Activated CD4-positive, alpha-beta T cell treated with anti-CD3 and anti-CD28 coated beads, Interleukin-2, Interleukin-4, amounts not matched to agents 100 ng/mL and 50 ng/mL, durations not matched to agents 16 hours and 8 hours (primary cell): ENCODE measurements at regions not wholly inside any gene's neighbourhood (a gene's known extent, or its start where the extent isn't known, plus 50 kb on each side); places are given as distances from the start of the nearest gene placed in this dataset.
"Not testable (repeated sequence)": the region's sequence is repeated elsewhere in the genome, so short reads cannot be mapped to it uniquely, and the experiment has no call there.

Source experiments
- DNase-seq: peaks from one replicate; pipeline ENCODE4 v3.0.0-alpha.2; 2020; ENCODE audit warnings: low spot score

GRCh38 chr17:53330756-53331155 lies 492.0 kb upstream of the KIF2B start:
- no peak for DNase-seq

DNA sequence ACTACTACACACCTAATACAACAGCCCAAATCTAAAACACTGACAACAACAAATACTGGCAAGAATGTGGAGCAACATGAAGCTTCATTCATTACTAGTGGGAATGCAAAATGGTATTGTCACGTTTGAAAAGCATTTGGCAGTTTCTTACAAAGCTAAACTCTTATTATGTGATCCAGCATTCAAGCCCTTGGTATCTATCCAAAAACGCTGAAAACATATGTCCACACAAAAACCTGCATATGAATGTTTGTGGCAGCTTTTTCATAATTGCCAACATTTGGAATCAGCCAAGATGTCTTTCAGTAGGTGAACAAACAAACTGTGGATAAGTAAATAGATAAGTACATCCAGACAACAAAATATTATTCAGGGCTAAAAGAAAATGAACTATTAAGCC lies 501.1 kb upstream of the KIF2B start:
- DNase-seq, result no peak

DNA sequence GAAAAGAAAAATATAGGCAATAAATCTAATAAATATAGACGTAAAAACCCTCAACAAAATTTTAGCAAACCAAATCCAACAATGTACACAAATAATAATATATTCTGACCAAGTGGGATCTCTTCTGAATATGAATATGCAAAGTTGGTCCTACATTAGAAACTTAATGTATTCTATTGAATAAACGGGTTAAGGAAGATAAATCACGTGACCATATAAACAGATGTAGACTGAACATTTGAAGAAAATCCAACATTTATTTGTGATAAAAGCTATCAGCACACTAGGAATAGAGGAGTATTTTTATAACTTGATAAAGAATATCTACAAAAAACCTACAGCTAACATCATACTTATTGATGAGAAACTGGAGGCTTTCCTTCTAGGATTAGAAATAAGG lies 502.8 kb upstream of the KIF2B start:
- DNase-seq, result no peak

DNA sequence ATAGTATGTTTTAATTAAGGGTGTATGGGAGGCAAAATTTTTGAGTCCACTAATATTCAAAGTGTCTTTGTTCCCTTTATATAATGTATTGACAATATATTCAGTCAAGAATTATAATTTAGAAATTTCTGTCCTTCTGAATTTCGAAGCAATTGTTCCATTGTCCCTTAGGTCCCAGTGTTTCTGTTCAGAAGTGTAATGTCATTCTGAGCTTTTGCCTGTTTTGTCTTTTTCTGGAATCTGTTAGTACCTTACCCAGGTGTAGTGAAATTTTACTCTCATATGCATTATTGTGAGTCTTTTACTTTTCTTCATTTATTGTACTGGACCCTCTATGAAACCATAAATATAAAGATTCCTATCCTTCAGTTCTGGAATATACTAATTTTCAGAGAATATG lies 505.7 kb upstream of the KIF2B start:
- DNase-seq, result no peak

- no peak for DNase-seq
Observed at GRCh38 chr17:53316073-53316472, 506.7 kb upstream of the KIF2B start.

GRCh38 chr17:53314521-53314920 lies 508.2 kb upstream of the KIF2B start:
- DNase-seq, result no peak

DNA sequence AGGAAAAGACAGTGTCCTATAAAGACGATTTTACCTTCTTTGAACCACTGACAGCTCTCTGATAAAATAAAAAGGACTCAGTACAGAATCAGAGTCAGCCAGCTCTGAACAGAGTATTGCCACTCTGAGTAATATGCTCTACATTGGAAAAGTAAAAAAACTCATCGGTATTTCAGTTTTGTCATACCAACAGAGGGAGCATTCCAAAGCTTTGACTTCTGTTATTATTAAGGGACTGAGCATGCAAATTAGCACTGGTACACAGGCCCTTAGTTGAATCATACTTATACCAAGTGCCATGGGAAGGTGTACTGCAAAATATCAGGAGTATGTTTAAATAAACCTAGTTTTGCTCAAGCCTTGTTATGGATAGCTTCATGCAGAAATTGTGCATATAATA lies 509.0 kb upstream of the KIF2B start:
- no peak for DNase-seq

- no peak for DNase-seq
Observed at GRCh38 chr17:53278466-53278865, 544.3 kb upstream of the KIF2B start.

DNA sequence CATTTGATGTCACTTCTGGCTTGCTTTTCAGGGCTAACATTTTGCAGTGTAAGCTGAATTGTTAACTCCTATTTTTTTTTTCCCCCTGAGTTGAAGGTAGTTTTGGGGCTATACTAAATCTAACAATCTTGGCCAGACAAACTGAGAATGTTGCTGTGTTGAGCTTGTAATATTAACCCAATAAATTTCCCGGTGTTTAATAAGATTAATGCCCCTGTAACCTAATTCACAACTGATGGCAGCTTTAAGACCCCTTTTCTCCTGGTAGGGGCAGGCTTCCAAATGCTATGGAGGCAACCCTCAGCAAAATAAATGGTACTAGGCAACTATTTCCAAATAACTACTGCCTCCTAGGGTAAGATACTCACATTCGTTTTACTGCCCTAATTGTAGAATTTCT lies 549.6 kb upstream of the KIF2B start:
- DNase-seq, result no peak

GRCh38 chr17:53270936-53271335 lies 551.8 kb upstream of the KIF2B start:
- DNase-seq, result no peak

GRCh38 chr17:53264730-53265129 lies 558.0 kb upstream of the KIF2B start:
- DNase-seq, result no peak

DNA sequence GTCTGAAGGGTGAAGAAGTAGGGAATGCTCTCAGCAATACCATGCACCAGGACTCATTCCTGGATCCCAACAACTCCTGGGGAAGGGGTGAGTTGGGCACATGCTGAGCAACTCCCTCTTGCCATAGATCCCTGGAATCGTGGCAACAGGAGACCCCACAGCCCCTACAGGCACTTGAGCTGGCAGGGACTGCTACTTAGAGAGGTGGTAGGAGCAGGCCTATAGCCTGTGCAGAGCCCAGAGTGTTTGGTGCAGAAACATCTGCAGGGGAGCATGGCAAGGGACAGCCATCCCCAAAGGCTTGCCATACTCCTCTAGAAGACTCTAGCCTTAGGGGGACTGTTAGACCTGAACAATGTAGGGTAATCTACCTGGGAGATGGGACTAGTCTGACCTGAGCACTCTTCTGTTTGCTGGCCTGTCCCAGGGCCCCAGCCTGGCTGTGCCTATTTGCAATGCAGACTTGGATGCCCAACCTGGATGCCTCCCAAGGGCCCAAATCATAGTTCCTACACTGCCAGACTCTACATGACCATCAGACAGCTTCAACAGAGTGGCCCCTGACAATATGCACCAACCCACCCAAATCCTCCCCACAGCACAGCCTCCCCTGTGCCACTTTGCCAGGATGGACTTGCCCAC lies 568.6 kb upstream of the KIF2B start:
- DNase-seq, result no peak

- no peak for DNase-seq
Observed at GRCh38 chr17:53249036-53249435, 573.7 kb upstream of the KIF2B start.

DNA sequence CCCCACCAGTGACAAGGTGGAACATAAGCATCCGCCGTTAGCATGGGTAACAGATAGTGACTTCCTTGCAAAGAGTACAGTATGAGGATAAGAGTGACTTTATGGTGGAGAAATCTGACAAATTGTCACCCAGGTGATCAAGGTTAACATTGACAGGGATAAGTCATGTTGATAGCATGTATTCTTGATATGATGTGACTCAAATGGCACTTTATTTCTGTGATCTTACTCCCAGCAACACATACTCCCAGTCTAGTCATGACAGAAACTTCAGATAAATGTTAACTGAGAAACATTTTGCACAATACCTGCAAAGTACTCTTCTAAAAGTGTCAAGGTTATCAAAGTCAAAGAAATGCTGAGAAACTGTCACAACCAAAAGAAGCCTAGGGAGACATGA lies 588.6 kb upstream of the KIF2B start:
- DNase-seq, result no peak

DNA sequence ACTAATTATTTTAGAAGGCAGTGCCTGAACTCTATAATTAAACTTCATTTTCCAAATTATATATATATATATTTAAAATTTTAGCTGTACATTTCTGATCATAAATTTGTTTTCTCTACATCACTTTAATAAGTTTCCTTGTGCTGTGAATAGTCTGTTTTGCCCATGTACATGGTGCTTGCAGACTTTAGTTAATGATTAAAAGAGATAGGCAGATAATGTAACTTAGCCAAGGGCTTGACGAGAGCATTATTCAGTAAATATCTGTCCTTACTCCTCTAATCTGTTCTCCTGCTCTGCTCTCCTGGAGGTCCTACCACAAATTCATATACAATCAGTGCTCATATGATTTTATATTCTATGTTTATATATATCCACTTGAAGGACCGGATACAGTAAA lies 595.2 kb upstream of the KIF2B start:
- no peak for DNase-seq

DNA sequence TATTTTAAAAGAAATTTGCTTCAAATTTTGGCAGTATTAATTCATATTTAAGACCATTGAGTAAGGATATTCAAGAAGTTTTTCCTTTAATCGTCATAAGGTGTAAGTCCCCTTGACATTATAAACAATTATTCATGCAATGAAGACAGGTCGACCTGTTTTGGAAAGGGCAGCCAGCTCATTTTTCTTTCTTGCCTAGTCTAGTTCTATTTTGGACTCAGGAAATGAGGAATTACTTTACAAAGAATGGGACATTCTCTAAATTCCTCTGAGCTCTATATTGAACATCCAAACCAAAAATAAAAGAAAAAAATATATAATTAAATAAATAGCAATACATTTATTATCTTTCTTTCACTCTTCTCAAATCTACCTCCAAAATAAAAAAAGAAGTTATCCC lies 595.6 kb upstream of the KIF2B start:
- no peak for DNase-seq

DNA sequence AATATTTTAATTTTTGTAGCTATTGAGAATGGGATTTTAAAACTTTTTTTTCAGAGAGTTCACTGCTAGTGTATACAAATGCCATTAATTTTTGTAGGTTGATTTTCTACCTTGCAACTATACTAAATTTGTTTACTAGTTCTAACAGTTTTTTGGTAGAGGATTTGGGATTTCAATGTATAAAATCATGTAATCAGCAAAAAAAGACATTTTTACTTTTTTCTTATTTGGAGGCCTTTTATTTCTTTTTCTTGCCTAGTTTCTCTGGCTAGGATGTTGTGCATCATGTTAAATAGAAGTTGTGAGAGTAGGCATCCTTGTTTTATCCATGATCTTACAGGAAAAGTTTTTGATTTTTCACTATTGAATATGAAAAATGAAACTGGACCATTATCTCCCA lies 602.9 kb upstream of the KIF2B start:
- DNase-seq, result no peak

DNA sequence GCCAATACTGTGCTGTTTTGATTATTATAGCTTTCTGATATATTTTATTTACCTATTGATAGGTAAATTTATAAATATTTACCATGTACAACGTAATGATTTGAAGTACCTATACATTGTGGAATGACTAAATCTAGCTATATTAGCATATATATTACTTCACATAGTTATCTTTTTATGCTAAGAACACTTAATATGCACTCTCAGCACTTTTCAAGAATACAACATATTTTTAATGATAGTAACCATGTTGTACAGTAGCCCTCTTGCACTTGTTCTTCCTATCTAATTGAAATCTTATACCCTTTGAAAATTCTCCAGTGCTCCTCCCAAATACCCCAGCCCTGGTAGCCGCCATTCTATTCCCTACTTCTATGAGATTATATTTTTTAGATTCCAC lies 604.0 kb upstream of the KIF2B start:
- no peak for DNase-seq

DNA sequence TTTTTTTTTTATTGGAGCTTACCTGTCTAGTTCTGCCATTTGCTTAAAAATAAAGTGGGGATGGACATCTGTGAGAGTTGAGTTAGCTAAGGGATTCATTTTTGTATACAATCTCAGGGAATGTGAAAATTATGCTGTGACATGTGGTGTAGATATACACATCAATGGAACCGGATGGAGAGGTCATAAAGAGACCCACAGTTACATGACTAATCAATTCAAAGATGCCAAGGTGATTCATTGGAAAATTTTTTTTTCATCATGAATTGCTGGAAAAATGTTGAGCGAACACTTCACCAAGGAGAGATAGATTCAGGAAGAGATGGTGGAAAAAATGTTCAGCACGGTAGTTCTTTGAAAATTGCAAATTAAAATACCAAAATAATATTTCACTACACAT lies 605.4 kb upstream of the KIF2B start:
- no peak for DNase-seq

GRCh38 chr17:53208935-53209334 lies 613.8 kb upstream of the KIF2B start:
- DNase-seq, result not testable (repeated sequence)

- no peak for DNase-seq
Observed at GRCh38 chr17:53193044-53193443, 629.7 kb upstream of the KIF2B start.

GRCh38 chr17:53191878-53192277 lies 630.8 kb upstream of the KIF2B start:
- no peak for DNase-seq

- no peak for DNase-seq
Observed at GRCh38 chr17:53186001-53186400, 636.7 kb upstream of the KIF2B start.

GRCh38 chr17:53176629-53177028 lies 646.1 kb upstream of the KIF2B start:
- no peak for DNase-seq

- DNase-seq, result no peak
Observed at GRCh38 chr17:53168413-53168812, 654.3 kb upstream of the KIF2B start.
